HEK293 (cell line): ENCODE measurements at regions not wholly inside any gene's neighbourhood (a gene's known extent, or its start where the extent isn't known, plus 50 kb on each side); places are given as distances from the start of the nearest gene placed in this dataset.

ENCODE experiments used
- CTCF ChIP-seq: fragments of 450-650 bp; formaldehyde crosslinking; IDR thresholded peaks from 2 replicates; pipeline ENCODE4 v1.5.1; 2016; ENCODE audit warnings: missing biosample characterization, missing genetic modification characterization
- ZNF645 ChIP-seq: fragments of 450-650 bp; formaldehyde crosslinking; IDR thresholded peaks from 2 replicates; pipeline ENCODE4; 2016; ENCODE audit warnings: missing biosample characterization, missing genetic modification characterization
- TF ChIP-seq, protein P1 (sequence below): fragments of 450-650 bp; formaldehyde crosslinking; IDR thresholded peaks from 2 replicates; pipeline ENCODE4 v1.5.1; 2016; ENCODE audit warnings: missing biosample characterization, missing genetic modification characterization
- TF ChIP-seq, protein P2 (sequence below): fragments of 450-650 bp; formaldehyde crosslinking; IDR thresholded peaks from 2 replicates; pipeline ENCODE4 v1.5.1; 2016; ENCODE audit warnings: missing biosample characterization, missing genetic modification characterization

- TF ChIP-seq CTCF (tag by site-specific recombination), result no peak
- no peak for TF ChIP-seq ZNF645 (tag by site-specific recombination)
- TF ChIP-seq, protein P1, sequence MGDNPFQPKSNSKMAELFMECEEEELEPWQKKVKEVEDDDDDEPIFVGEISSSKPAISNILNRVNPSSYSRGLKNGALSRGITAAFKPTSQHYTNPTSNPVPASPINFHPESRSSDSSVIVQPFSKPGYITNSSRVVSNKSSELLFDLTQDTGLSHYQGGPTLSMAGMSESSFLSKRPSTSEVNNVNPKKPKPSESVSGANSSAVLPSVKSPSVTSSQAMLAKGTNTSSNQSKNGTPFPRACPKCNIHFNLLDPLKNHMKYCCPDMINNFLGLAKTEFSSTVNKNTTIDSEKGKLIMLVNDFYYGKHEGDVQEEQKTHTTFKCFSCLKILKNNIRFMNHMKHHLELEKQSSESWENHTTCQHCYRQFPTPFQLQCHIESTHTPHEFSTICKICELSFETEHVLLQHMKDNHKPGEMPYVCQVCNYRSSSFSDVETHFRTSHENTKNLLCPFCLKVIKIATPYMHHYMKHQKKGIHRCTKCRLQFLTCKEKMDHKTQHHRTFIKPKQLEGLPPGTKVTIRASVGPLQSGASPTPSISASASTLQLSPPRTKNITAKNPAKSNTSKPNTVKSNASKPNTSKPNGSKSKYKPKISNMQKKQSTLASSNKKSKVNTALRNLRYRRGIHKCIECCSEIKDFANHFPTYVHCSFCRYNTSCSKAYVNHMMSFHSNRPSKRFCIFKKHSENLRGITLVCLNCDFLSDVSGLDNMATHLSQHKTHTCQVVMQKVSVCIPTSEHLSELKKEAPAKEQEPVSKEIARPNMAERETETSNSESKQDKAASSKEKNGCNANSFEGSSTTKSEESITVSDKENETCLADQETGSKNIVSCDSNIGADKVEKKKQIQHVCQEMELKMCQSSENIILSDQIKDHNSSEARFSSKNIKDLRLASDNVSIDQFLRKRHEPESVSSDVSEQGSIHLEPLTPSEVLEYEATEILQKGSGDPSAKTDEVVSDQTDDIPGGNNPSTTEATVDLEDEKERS (tag by site-specific recombination), result no peak
- TF ChIP-seq, protein P2, sequence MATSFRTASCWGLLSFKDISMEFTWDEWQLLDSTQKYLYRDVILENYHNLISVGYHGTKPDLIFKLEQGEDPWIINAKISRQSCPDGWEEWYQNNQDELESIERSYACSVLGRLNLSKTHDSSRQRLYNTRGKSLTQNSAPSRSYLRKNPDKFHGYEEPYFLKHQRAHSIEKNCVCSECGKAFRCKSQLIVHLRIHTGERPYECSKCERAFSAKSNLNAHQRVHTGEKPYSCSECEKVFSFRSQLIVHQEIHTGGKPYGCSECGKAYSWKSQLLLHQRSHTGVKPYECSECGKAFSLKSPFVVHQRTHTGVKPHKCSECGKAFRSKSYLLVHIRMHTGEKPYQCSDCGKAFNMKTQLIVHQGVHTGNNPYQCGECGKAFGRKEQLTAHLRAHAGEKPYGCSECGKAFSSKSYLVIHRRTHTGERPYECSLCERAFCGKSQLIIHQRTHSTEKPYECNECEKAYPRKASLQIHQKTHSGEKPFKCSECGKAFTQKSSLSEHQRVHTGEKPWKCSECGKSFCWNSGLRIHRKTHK, result no peak
Observed at GRCh38 chr1:187151555-187151954, 322.8 kb downstream of the PLA2G4A start.
